ENCODE measurements at regions not wholly inside any gene's neighbourhood (a gene's known extent, or its start where the extent isn't known, plus 50 kb on each side); places are given as distances from the start of the nearest gene placed in this dataset.

- H3K27ac ChIP-seq (ENCODE audit: insufficient read depth in 1 of 2, low read depth in 1 of 2, low read length in 2 of 2, poor library complexity in 1 of 2, severe bottlenecking in 2 of 2), result no peak overlapping the region
- ChIA-PET POLR2A (no interaction called here), CTCF (no interaction called here)
- H3K4me1 ChIP-seq (ENCODE audit: control extremely low read depth in 1 of 4, control insufficient read depth in 4 of 4, insufficient read depth in 4 of 4, low read length in 3 of 4), result no peaks in the 10 kb centered on the region
- no peaks in the 10 kb centered on the region for H3K36me3 ChIP-seq (ENCODE audit: control insufficient read depth in 4 of 4, insufficient read depth in 4 of 4, low read length in 3 of 4)
- H3K4me3 ChIP-seq (ENCODE audit: control insufficient read depth in 1 of 7, extremely low read depth in 1 of 7, insufficient read depth in 4 of 7, low read depth in 2 of 7, low read length in 6 of 7), result no peak overlapping the region
- no peak for DNase-seq
- H3K27me3 ChIP-seq (replicated peaks in 2 of 5; ENCODE audit: control insufficient read depth in 4 of 5, insufficient read depth in 5 of 5, low read length in 4 of 5), result no peaks in the 10 kb centered on the region
- H3K9me3 ChIP-seq (ENCODE audit: control extremely low read depth in 1 of 5, control insufficient read depth in 4 of 5, insufficient read depth in 2 of 5, low read depth in 1 of 5, low read length in 4 of 5), result no peaks in the 10 kb centered on the region
- 0% methylated on average over 1 of the region's 2 CpGs for WGBS (ENCODE audit: insufficient coverage)
Measured at GRCh38 chr13:42684226-42684625, 97.2 kb upstream of the FAM216B start.

- H3K27me3 ChIP-seq (replicated peaks in 2 of 5; ENCODE audit: control insufficient read depth in 4 of 5, insufficient read depth in 5 of 5, low read length in 4 of 5), result no peaks in the 10 kb centered on the region
- no peak overlapping the region for H3K27ac ChIP-seq (ENCODE audit: insufficient read depth in 1 of 2, low read depth in 1 of 2, low read length in 2 of 2, poor library complexity in 1 of 2, severe bottlenecking in 2 of 2)
- WGBS (ENCODE audit: insufficient coverage), result no CpG with 5 or more reads among the region's 4 CpGs
- no peaks in the 10 kb centered on the region for H3K36me3 ChIP-seq (ENCODE audit: control insufficient read depth in 4 of 4, insufficient read depth in 4 of 4, low read length in 3 of 4)
- CTCF ChIA-PET, result no interaction called here
- DNase-seq, result no peak
- POLR2A ChIA-PET, result no interaction called here
- H3K4me1 ChIP-seq (ENCODE audit: control extremely low read depth in 1 of 4, control insufficient read depth in 4 of 4, insufficient read depth in 4 of 4, low read length in 3 of 4), result no peaks in the 10 kb centered on the region
- no peak overlapping the region for H3K4me3 ChIP-seq (ENCODE audit: control insufficient read depth in 1 of 7, extremely low read depth in 1 of 7, insufficient read depth in 4 of 7, low read depth in 2 of 7, low read length in 6 of 7)
- no peaks in the 10 kb centered on the region for H3K9me3 ChIP-seq (ENCODE audit: control extremely low read depth in 1 of 5, control insufficient read depth in 4 of 5, insufficient read depth in 2 of 5, low read depth in 1 of 5, low read length in 4 of 5)
Measured at GRCh38 chr13:42685751-42686150, 95.6 kb upstream of the FAM216B start.

- H3K4me1 ChIP-seq (ENCODE audit: control extremely low read depth in 1 of 4, control insufficient read depth in 4 of 4, insufficient read depth in 4 of 4, low read length in 3 of 4), result no peaks in the 10 kb centered on the region
- no peaks in the 10 kb centered on the region for H3K36me3 ChIP-seq (ENCODE audit: control insufficient read depth in 4 of 4, insufficient read depth in 4 of 4, low read length in 3 of 4)
- no peaks in the 10 kb centered on the region for H3K9me3 ChIP-seq (ENCODE audit: control extremely low read depth in 1 of 5, control insufficient read depth in 4 of 5, insufficient read depth in 2 of 5, low read depth in 1 of 5, low read length in 4 of 5)
- ChIA-PET POLR2A (no interaction called here), CTCF (no interaction called here)
- no peak overlapping the region for H3K4me3 ChIP-seq (ENCODE audit: control insufficient read depth in 1 of 7, extremely low read depth in 1 of 7, insufficient read depth in 4 of 7, low read depth in 2 of 7, low read length in 6 of 7)
- no peak overlapping the region for H3K27ac ChIP-seq (ENCODE audit: insufficient read depth in 1 of 2, low read depth in 1 of 2, low read length in 2 of 2, poor library complexity in 1 of 2, severe bottlenecking in 2 of 2)
- no peaks in the 10 kb centered on the region for H3K27me3 ChIP-seq (replicated peaks in 2 of 5; ENCODE audit: control insufficient read depth in 4 of 5, insufficient read depth in 5 of 5, low read length in 4 of 5)
- DNase-seq, result no peak
Measured at GRCh38 chr13:42686165-42686564, 95.2 kb upstream of the FAM216B start.

- no peak overlapping the region for H3K4me3 ChIP-seq (ENCODE audit: control insufficient read depth in 1 of 7, extremely low read depth in 1 of 7, insufficient read depth in 4 of 7, low read depth in 2 of 7, low read length in 6 of 7)
- ChIA-PET POLR2A (no interaction called here), CTCF (no interaction called here)
- no peaks in the 10 kb centered on the region for H3K9me3 ChIP-seq (ENCODE audit: control extremely low read depth in 1 of 5, control insufficient read depth in 4 of 5, insufficient read depth in 2 of 5, low read depth in 1 of 5, low read length in 4 of 5)
- 98% methylated on average over 4 of the region's 4 CpGs for WGBS (ENCODE audit: insufficient coverage)
- H3K4me1 ChIP-seq (ENCODE audit: control extremely low read depth in 1 of 4, control insufficient read depth in 4 of 4, insufficient read depth in 4 of 4, low read length in 3 of 4), result no peaks in the 10 kb centered on the region
- no peaks in the 10 kb centered on the region for H3K36me3 ChIP-seq (ENCODE audit: control insufficient read depth in 4 of 4, insufficient read depth in 4 of 4, low read length in 3 of 4)
- no peak for DNase-seq
- no peaks in the 10 kb centered on the region for H3K27me3 ChIP-seq (replicated peaks in 2 of 5; ENCODE audit: control insufficient read depth in 4 of 5, insufficient read depth in 5 of 5, low read length in 4 of 5)
- H3K27ac ChIP-seq (ENCODE audit: insufficient read depth in 1 of 2, low read depth in 1 of 2, low read length in 2 of 2, poor library complexity in 1 of 2, severe bottlenecking in 2 of 2), result no peak overlapping the region
Measured at GRCh38 chr13:42688821-42689220, 92.6 kb upstream of the FAM216B start.

GRCh38 chr13:42696191-42696590 lies 85.2 kb upstream of the FAM216B start:
- CTCF ChIA-PET, result no interaction called here

GRCh38 chr13:42699912-42700311 lies 81.5 kb upstream of the FAM216B start:
- ChIA-PET CTCF (no interaction called here), POLR2A (no interaction called here)
- H3K27ac ChIP-seq (ENCODE audit: insufficient read depth in 1 of 2, low read depth in 1 of 2, low read length in 2 of 2, poor library complexity in 1 of 2, severe bottlenecking in 2 of 2), result no peak overlapping the region
- H3K4me3 ChIP-seq (ENCODE audit: control insufficient read depth in 1 of 7, extremely low read depth in 1 of 7, insufficient read depth in 4 of 7, low read depth in 2 of 7, low read length in 6 of 7), result no peak overlapping the region
- WGBS (ENCODE audit: insufficient coverage), result 50% methylated on average over 2 of the region's 6 CpGs
- no peaks in the 10 kb centered on the region for H3K4me1 ChIP-seq (ENCODE audit: control extremely low read depth in 1 of 4, control insufficient read depth in 4 of 4, insufficient read depth in 4 of 4, low read length in 3 of 4)
- H3K36me3 ChIP-seq (ENCODE audit: control insufficient read depth in 4 of 4, insufficient read depth in 4 of 4, low read length in 3 of 4), result no peaks in the 10 kb centered on the region
- DNase-seq, result no peak
- no peaks in the 10 kb centered on the region for H3K9me3 ChIP-seq (ENCODE audit: control extremely low read depth in 1 of 5, control insufficient read depth in 4 of 5, insufficient read depth in 2 of 5, low read depth in 1 of 5, low read length in 4 of 5)
- H3K27me3 ChIP-seq (replicated peaks in 2 of 5; ENCODE audit: control insufficient read depth in 4 of 5, insufficient read depth in 5 of 5, low read length in 4 of 5), result no peaks in the 10 kb centered on the region

More at GRCh38 chr13:42696191-42696590, 85.2 kb upstream of the FAM216B start:
- no peak overlapping the region for H3K4me3 ChIP-seq (ENCODE audit: control insufficient read depth in 1 of 7, extremely low read depth in 1 of 7, insufficient read depth in 4 of 7, low read depth in 2 of 7, low read length in 6 of 7)
- 100% methylated on average over 2 of the region's 4 CpGs for WGBS (ENCODE audit: insufficient coverage)
- DNase-seq, result no peak
- no peaks in the 10 kb centered on the region for H3K9me3 ChIP-seq (ENCODE audit: control extremely low read depth in 1 of 5, control insufficient read depth in 4 of 5, insufficient read depth in 2 of 5, low read depth in 1 of 5, low read length in 4 of 5)
- H3K27ac ChIP-seq (ENCODE audit: insufficient read depth in 1 of 2, low read depth in 1 of 2, low read length in 2 of 2, poor library complexity in 1 of 2, severe bottlenecking in 2 of 2), result no peak overlapping the region
- H3K4me1 ChIP-seq (ENCODE audit: control extremely low read depth in 1 of 4, control insufficient read depth in 4 of 4, insufficient read depth in 4 of 4, low read length in 3 of 4), result no peaks in the 10 kb centered on the region
- POLR2A ChIA-PET, result no interaction called here
- H3K27me3 ChIP-seq (replicated peaks in 2 of 5; ENCODE audit: control insufficient read depth in 4 of 5, insufficient read depth in 5 of 5, low read length in 4 of 5), result no peaks in the 10 kb centered on the region
- no peaks in the 10 kb centered on the region for H3K36me3 ChIP-seq (ENCODE audit: control insufficient read depth in 4 of 4, insufficient read depth in 4 of 4, low read length in 3 of 4)

GRCh38 chr13:42702716-42703115 lies 78.7 kb upstream of the FAM216B start:
- ChIA-PET POLR2A (no interaction called here), CTCF (no interaction called here)
- no CpG with 5 or more reads among the region's 2 CpGs for WGBS (ENCODE audit: insufficient coverage)
- no peak overlapping the region for H3K27ac ChIP-seq (ENCODE audit: insufficient read depth in 1 of 2, low read depth in 1 of 2, low read length in 2 of 2, poor library complexity in 1 of 2, severe bottlenecking in 2 of 2)
- no peaks in the 10 kb centered on the region for H3K36me3 ChIP-seq (ENCODE audit: control insufficient read depth in 4 of 4, insufficient read depth in 4 of 4, low read length in 3 of 4)
- no peaks in the 10 kb centered on the region for H3K9me3 ChIP-seq (ENCODE audit: control extremely low read depth in 1 of 5, control insufficient read depth in 4 of 5, insufficient read depth in 2 of 5, low read depth in 1 of 5, low read length in 4 of 5)
- H3K4me3 ChIP-seq (ENCODE audit: control insufficient read depth in 1 of 7, extremely low read depth in 1 of 7, insufficient read depth in 4 of 7, low read depth in 2 of 7, low read length in 6 of 7), result no peak overlapping the region
- H3K4me1 ChIP-seq (ENCODE audit: control extremely low read depth in 1 of 4, control insufficient read depth in 4 of 4, insufficient read depth in 4 of 4, low read length in 3 of 4), result no peaks in the 10 kb centered on the region
- no peaks in the 10 kb centered on the region for H3K27me3 ChIP-seq (replicated peaks in 2 of 5; ENCODE audit: control insufficient read depth in 4 of 5, insufficient read depth in 5 of 5, low read length in 4 of 5)
- no peak for DNase-seq

- H3K9me3 ChIP-seq (ENCODE audit: control extremely low read depth in 1 of 5, control insufficient read depth in 4 of 5, insufficient read depth in 2 of 5, low read depth in 1 of 5, low read length in 4 of 5), result no peaks in the 10 kb centered on the region
Measured at GRCh38 chr13:42703740-42704139, 77.6 kb upstream of the FAM216B start.

More at GRCh38 chr13:42703740-42704139, 77.6 kb upstream of the FAM216B start:
- CTCF ChIA-PET, result no interaction called here
- no peak overlapping the region for H3K4me3 ChIP-seq (ENCODE audit: control insufficient read depth in 1 of 7, extremely low read depth in 1 of 7, insufficient read depth in 4 of 7, low read depth in 2 of 7, low read length in 6 of 7)
- no peaks in the 10 kb centered on the region for H3K4me1 ChIP-seq (ENCODE audit: control extremely low read depth in 1 of 4, control insufficient read depth in 4 of 4, insufficient read depth in 4 of 4, low read length in 3 of 4)
- no peaks in the 10 kb centered on the region for H3K36me3 ChIP-seq (ENCODE audit: control insufficient read depth in 4 of 4, insufficient read depth in 4 of 4, low read length in 3 of 4)
- POLR2A ChIA-PET, result no interaction called here
- H3K27me3 ChIP-seq (replicated peaks in 2 of 5; ENCODE audit: control insufficient read depth in 4 of 5, insufficient read depth in 5 of 5, low read length in 4 of 5), result no peaks in the 10 kb centered on the region
- H3K27ac ChIP-seq (ENCODE audit: insufficient read depth in 1 of 2, low read depth in 1 of 2, low read length in 2 of 2, poor library complexity in 1 of 2, severe bottlenecking in 2 of 2), result no peak overlapping the region
- no peak for DNase-seq

Measured in common myeloid progenitor, CD34-positive (primary cell).